Mammary epithelial cell (primary cell): ENCODE measurements at regions not wholly inside any gene's neighbourhood (a gene's known extent, or its start where the extent isn't known, plus 50 kb on each side); places are given as distances from the start of the nearest gene placed in this dataset.

Source experiments
- EZH2 ChIP-seq: IDR thresholded peaks from 2 replicates; pipeline ENCODE4 v1.6.1; 2012; ENCODE audit warnings: low read length, inconsistent platforms, borderline replicate concordance
- TF ChIP-seq, protein P1 (sequence below), 2 donors: IDR thresholded peaks in 1 of 2; conservative IDR thresholded peaks in 1 of 2; 2 replicates each; pipeline ENCODE4 v1.5.1; 2011 to 2012; ENCODE audit warnings: inconsistent platforms in 2 of 2, low read length in 2 of 2, mild to moderate bottlenecking in 2 of 2, control low read depth in 1 of 2, low read depth in 1 of 2; ENCODE audit not compliant: insufficient read depth in 1 of 2; ENCODE audit errors: extremely low read depth in 1 of 2

DNA sequence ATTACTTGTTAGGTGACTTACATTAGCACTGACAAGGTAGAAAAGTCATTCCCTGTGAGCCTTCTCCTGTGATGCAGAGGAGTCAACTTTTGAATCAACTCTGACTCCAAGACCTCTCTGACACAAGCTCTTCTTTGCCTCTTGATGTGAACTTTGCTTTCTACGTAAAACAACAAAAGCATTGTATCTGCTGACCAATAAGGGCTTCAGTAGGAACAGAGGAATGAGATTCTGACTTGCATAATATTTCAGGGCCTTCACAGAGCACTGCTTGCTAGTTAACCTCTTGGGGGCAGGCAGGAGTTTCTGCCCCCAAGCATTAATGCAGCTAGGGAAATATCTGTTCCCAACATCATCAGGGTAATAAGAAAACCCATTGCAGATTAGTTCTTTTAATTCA, 791.5 kb downstream of the BCL11A start:
- TF ChIP-seq, protein P1, sequence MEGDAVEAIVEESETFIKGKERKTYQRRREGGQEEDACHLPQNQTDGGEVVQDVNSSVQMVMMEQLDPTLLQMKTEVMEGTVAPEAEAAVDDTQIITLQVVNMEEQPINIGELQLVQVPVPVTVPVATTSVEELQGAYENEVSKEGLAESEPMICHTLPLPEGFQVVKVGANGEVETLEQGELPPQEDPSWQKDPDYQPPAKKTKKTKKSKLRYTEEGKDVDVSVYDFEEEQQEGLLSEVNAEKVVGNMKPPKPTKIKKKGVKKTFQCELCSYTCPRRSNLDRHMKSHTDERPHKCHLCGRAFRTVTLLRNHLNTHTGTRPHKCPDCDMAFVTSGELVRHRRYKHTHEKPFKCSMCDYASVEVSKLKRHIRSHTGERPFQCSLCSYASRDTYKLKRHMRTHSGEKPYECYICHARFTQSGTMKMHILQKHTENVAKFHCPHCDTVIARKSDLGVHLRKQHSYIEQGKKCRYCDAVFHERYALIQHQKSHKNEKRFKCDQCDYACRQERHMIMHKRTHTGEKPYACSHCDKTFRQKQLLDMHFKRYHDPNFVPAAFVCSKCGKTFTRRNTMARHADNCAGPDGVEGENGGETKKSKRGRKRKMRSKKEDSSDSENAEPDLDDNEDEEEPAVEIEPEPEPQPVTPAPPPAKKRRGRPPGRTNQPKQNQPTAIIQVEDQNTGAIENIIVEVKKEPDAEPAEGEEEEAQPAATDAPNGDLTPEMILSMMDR (conservative IDR thresholded peaks at IDR 0.05 in 1 of 2, IDR thresholded peaks at IDR 0.05 in 1 of 2; ENCODE audit: extremely low read depth in 1 of 2, insufficient read depth in 1 of 2, low read depth in 1 of 2, low read length in 2 of 2): no peak
- no peak for TF ChIP-seq EZH2
